Esophagus muscularis mucosa (tissue), 4 donors: ENCODE measurements at regions not wholly inside any gene's neighbourhood (a gene's known extent, or its start where the extent isn't known, plus 50 kb on each side); places are given as distances from the start of the nearest gene placed in this dataset.

ENCODE experiments used
- CTCF ChIP-seq, 3 experiments: fragments of 200-600 bp in 2 of 3; fragments of 450-650 bp in 1 of 3; sonication (generic) in 2 of 3; IDR thresholded peaks; one replicate each; pipeline ENCODE4 v1.5.1; 2017 to 2019; ENCODE audit warnings: antibody characterized with exemption in 3 of 3, mild to moderate bottlenecking in 2 of 3, moderate library complexity in 1 of 3
- EP300 ChIP-seq: sonication (generic); formaldehyde crosslinking; IDR thresholded peaks from one replicate; pipeline ENCODE4 v1.6.1; 2017; ENCODE audit warnings: antibody characterized with exemption
- POLR2A ChIP-seq: fragments of 450-650 bp; IDR thresholded peaks from one replicate; pipeline ENCODE4 v1.6.1; 2017; ENCODE audit warnings: antibody characterized with exemption, moderate library complexity, mild to moderate bottlenecking, low read depth

GRCh38 chr12:43114316-43114715 is 437.7 kb downstream of the ADAMTS20 start:
- no peak for TF ChIP-seq POLR2A
- no peak for TF ChIP-seq CTCF (IDR thresholded peaks at IDR 0.05)
- no peak for TF ChIP-seq EP300
